ENCODE measurements at regions not wholly inside any gene's neighbourhood (a gene's known extent, or its start where the extent isn't known, plus 50 kb on each side); places are given as distances from the start of the nearest gene placed in this dataset.

DNA sequence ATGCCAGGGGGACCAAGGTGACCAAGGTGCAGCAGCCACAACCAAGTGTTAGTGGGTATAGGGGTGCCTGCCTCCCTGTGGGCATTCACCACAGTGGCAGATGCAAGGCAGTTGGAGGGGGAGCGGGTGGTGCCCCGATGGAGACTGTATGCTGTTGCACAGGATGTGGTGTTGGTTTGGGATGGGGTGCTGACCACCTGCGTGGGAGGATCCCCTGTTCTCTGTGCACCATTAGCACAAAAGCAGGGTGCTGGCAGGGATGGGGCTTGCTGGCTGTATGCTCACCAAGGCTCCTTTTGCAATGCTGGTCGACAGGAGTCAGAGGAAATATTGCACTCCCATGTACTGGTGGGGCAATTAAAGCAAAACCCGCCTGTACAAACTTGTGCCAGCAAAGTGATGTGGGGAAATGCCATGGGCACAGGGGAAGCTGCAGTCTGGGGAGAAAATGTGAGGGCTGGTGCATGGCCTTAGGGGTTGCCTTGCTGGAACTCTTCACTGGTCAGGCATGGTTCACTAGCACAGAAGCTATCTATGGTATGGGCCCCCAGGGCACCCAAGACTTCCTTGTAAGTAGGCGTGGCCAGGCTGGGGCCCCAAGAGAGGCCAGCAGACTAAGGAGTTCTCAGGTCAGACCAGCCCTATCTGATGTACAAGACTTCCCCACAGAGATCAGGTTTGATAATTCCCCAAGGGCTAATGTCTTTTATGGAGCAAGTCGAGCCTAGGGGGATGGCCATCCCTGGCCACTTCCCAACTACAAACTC is 51.9 kb upstream of the GNAT3 start:
- no peak for DNase-seq (ENCODE audit: low read depth)

GRCh38 chr7:80565554-80565953 is 53.7 kb upstream of the GNAT3 start:
- DNase-seq (ENCODE audit: low read depth): no peak

DNA sequence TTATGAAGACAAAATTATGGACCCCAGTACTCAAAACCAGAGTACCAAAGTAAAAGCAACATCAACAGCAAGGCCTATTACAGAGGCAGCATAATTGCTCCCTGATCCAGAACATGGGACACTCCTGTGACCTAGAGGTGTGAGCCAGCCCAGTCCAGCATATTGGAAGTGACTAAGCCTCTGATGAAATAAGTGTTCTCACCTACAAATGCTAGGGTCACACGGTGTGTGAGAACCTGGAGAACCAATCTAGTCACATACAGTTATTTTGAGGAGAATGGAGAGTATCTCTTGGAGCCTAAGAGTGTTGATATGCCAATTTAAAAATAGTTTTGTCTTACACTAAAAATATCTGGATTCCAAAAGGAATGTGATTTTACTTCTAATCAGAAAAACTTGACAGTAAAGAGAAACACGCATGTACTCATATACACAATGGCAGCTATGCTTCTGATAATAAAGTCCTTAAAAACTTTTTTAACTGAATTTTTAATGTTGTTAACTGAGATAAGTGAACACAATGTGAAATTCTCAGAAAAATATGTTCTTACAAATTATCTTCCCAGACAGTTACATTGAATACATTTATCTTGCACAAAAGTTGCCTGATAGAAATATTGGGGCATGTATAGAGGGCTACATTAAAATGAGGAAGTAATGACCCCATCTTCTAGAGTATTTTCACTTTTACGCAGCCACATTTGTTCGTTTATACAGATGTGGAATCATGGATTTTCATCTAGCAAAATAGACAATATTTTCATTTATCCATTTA is 56.8 kb upstream of the CD36 start:
- DNase-seq (ENCODE audit: low read depth): peak; percentile 45

GRCh38 chr7:80583901-80584300 is 54.5 kb upstream of the CD36 start:
- peak; percentile 21 for DNase-seq (ENCODE audit: low read depth)

GRCh38 chr7:80584778-80585177 is 53.7 kb upstream of the CD36 start:
- DNase-seq (ENCODE audit: low read depth): peak; percentile 90

GRCh38 chr7:80587538-80587937 is 50.9 kb upstream of the CD36 start:
- DNase-seq (ENCODE audit: low read depth): no peak

- peak; percentile 57 for DNase-seq (ENCODE audit: low read depth)
Observed at GRCh38 chr7:80588591-80588990, 49.9 kb upstream of the CD36 start.
